GM19240 (cell line): ENCODE measurements at regions not wholly inside any gene's neighbourhood (a gene's known extent, or its start where the extent isn't known, plus 50 kb on each side); places are given as distances from the start of the nearest gene placed in this dataset.
"Not testable (repeated sequence)": the region's sequence is repeated elsewhere in the genome, so short reads cannot be mapped to it uniquely, and the experiment has no call there.

Source experiments
- DNase-seq: peaks from one replicate; pipeline ENCODE4 v3.0.0; 2011; ENCODE audit warnings: low spot score; ENCODE audit not compliant: insufficient read length

DNA sequence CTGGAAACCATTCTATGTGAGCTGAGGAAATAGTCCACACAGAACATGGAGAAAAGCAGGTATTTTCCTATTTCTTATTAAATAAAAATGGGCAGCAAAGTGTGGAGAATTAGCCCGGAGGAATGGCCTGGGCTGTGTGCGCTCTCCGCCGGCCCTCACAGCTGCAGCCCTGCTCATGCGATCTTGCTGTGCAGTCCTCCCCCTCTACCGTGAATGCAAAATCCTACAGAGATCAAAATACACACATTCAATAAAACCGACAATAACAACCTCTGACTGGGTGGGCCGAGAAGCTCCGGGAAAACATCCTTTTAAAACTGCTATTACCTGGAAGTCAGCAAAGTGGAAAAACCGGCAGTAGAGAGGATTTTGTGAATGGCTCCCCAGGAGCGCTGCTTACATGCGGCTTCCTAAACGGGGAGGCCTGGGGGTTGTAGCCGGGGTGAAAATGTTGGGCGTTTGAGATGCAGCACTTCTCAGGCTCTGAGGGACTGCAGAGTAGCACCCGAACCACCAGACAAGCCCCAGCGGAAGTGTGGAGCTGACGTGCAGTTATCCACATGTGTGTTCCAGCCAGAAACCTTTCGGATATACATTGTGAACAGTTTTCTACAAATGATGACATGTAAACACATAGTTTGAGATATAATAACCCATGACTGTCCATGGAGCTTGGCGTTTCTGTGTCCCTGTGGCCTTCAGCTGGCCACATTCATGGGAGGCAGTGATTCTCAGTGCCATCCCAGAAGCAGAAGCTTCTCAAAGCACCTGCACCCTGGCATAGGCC is 94.2 kb upstream of the ALKAL2 start:
- no peak for DNase-seq

DNA sequence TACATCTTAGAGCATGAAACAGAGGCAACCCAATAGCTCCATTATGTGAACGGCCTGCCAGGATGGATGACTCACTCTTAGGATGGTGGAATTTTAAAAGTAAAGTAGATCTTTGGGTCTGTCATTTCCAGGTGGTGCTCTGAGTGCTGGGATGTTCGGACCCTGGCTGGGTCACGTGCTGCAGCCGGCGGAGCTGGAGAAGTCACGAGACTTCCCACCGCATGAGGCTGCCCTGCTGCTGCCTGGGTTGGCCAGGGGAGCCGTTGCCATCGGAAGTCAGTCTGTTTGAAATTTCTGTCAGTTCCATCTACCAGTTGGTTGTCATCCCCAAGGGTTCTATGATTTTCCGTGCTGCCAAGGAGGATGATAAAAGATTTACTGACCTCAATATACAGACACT is 93.3 kb upstream of the ALKAL2 start:
- DNase-seq = no peak

DNA sequence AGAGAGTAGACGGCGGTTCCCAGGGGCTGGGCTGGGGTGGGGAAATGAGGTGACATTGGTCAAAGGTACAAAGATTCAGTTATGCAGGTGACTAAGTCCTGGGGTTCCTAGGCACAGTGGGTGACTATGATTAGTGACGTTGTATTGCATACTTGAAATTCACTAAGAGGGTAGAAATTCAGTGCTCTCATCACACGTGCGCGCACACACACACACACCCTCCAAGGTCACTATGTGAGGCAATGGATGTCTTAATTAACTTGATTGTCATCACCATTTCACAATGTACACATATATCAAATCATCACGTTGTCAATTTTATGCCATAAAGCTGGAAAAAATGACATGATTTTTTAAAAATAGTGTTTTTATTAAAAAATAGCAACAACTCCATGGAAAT is 92.9 kb upstream of the ALKAL2 start:
- no peak for DNase-seq

DNA sequence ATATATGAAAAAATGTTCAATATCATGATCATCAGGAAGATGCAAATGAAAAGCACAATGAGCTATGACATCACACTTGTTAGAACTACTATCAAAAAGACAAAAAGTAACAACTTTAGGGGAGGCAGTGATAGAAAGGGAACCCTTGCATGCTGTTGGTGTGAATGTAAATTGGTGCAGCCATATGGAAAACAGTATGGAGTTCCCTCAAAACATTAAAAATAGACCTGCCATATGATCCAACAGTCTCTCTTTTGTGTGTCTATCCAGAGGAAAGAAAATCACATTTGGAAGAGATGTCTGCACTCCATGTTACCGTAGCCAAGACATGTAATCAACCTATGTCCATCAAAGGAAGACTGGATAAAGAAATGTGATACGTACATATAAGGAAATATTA is 92.3 kb upstream of the ALKAL2 start:
- DNase-seq = no peak

DNA sequence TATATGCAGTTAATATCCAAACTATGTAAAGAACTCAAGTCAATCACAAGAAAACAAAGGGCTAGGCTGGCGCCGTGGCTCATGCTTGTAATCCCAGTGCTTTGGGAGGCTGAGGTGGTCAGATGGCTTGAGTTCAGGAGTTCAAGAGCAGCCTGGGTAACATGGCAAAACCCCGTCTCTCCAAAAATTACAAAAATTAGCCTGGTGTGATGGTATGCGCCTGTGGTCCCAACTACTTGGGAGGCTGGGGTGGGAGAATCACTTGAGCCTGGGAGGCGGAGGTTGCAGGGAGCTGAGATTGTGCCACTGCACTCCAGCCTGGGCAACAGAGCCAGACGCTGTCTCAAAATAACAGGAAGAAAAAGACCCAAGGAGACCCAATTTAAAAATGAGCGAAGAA is 91.9 kb upstream of the ALKAL2 start:
- no peak for DNase-seq

DNA sequence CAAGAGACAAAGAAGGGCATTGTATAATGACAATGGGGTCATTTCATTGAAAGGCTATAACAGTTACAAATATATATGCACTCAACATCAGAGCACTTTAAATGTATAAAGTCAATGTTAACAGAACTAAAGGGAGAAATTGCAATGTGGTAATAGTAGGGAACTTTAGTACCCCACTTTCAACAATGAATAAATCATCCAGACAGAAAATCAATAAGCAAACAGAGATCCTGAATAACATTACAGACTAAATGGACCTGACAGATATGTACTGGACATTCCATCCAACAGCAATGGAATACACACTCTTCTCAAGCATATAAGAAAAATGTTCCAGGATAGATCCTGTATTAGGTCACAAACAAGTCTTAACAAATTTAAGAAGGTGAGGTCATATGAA is 90.5 kb upstream of the ALKAL2 start:
- DNase-seq = no peak

DNA sequence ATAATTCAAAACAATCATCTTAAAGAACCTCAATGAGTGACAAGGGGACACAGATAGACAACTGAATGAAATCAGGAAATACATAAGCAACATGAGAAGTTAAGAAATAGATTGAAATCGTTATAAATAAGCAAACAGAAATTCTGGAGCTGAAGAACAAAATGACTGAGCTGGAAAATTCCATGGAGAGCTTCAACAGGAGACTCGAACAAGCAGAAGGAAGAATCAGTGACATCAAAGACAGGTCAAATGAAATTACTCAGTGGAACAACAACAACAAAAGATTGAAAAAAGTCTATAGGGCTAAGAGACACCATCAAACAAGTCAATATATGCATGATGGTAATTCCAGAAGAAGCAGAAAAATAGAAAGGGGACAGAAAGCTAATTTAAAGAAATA is 89.5 kb upstream of the ALKAL2 start:
- DNase-seq = no peak

DNA sequence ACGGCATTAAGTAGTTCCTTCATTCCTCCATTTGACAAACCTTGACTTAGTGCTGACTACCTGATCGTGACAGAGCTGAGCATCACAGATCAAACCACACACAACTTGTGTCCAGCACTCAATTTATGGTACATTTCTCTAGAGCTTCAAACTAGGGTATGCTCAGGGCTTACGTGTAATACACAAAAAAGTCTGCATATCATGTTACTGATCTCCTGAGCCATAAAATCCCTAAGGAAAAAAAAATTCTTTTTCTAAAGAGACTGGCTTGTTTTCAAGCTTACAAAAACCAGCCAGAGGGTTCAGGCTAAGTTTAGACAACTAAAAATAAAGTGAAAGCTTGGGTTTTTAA is 88.0 kb upstream of the ALKAL2 start:
- no peak for DNase-seq

DNA sequence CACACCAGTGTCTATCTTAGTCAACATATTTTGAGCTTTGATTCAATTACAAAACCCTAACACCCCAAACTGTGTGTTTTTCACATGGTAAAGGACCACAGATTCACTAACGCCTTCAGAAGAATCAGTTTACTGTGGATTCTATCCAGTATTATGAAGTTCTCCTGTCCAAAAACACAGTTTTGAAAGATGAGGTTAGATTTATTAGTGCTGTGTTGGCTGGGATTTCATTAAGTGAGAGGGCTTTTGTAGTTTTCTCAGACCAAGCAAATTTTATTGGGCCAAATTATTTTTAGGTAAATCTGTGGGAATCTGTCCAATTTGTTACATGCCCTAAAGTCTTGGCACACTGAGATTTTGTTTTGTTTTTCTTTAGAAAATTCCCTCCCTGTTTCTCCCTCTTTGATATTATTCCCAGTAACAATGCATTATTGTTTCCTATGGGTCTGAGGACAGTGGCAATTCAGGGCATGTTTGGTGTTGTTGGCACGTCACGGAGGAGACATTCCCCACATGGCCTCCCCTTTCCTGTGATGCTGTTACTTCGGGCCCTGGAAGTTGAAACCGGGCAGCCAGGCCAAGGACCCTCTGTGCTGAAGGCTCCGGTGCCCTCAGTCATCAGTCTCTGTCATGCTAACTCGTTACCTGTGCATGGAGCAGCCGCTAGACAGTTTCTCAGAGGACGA is 87.5 kb upstream of the ALKAL2 start:
- DNase-seq = no peak

DNA sequence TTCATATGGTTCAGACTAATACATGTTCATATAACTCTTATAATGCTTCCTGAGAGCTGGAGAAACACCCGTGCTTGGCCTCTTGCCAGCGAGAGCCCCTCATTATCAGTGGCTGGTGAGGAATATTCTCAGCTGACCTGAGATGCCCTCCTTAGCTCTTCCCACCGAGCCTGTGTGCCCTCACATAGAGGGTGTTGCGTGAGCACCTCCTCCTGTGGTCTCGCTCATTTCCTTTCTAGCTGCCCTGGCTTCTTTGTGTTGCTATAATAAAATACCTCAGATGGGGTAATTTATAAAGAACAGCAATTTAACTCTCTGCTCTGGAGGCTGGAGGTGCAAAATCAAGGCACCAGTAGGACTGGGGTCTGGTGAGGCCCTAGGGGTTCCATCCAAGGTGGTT is 80.5 kb upstream of the ALKAL2 start:
- no peak for DNase-seq

DNA sequence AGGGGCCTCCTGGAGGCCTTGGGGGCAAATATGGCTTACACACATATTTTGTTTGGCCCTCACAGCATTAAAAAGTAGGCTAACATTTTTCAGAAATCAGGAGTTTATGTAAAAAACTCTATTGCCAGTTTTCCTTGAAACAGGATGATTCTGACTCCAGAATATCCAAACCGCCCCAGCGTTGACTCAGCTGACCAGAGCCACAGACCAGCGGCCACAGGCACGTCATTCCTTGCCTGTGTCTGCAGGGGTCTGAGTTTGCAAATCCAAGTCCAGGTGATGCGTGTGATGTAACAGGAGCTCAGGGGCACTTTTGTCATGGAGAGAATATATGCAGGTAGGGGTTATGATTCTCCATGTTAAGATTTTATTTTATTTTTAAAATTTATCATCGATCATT is 79.4 kb upstream of the ALKAL2 start:
- DNase-seq = no peak

DNA sequence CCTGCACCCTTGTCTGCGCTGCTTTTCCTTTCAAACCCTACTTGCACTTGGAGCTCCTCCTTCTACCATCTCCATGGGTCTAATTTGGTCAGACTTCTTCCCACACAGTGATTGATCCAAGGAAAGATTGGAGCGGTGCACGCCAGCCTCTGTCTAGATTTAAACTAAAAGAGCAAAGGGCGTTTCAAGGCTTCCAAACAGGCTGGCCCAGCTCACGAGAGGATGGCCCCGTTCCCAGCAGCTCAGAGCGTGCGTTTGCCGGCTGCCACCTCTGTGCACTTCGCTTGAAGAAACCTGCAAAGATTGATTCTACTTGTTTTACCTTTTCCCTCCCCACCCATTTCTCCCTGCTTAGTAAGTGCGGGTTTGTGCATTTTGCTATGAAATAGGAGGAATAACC is 78.8 kb upstream of the ALKAL2 start:
- DNase-seq = no peak

DNA sequence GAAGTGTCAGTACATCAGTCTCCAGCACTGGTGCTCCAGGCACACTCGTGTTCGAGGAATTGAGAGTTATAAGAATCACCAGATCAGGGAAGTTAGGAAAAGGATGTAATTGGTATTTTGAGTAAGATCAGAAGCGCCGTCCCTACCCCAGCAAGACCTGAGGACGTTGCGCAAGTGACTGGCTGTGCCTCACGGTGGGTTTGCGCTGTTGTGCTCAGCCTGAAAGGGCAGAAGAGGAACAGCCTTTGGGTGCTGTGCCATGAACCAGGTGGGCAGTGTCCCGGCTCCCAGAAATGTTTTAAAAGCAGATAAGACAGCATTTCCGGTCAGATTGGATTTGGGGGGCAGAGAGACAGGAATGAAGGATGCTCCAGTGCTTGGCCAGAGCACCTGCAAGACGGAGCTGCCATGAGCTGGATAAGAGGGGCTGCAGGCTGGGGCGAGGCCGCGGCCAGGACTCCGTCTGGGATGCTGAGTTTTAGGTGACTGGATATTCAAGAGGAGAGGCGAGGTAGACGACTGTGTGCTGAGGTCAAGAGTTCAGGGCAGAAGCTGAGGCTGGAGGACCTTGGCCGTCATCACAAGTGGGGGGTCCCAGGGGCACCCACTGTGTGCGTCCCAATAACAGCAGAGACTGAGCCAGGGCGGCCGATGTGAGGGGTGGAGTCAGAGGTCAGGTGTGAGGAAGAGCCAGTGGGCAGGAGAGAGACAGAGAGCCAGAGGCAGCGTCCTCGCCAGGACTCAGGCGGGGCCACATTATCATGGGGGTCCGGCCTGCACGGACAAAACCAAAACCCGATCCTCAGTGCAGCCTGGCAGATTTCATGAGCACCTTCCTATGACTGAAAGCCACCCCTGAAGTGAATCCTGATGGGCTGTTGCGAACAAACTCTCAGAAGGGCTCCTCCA is 77.7 kb upstream of the ALKAL2 start:
- DNase-seq = no peak

DNA sequence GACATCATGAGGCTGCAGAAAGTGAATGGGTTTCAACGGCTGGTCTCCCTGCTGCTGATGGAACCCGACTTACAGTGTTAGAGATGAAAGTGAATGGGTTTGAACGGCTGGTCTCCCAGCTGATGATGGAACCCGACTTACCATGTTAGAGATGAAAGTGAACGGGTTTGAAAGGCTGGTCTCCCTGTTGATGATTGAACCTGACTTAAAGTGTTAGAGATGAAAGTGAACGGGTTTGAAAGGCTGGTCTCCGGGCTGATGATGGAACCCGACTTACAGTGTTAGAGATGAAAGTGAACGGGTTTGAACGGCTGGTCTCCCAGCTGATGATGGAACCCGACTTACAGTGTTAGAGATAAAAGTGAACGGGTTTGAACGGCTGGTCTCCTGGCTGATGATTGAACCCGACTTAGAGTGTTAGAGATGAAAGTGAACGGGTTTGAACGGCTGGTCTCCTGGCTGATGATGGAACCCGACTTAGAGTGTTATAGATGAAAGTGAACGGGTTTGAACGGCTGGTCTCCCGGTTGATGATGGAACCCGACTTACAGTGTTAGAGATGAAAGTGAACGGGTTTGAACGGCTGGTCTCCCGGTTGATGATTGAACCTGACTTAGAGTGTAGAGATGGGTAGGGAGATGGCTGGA is 76.1 kb upstream of the ALKAL2 start:
- no peak for DNase-seq

DNA sequence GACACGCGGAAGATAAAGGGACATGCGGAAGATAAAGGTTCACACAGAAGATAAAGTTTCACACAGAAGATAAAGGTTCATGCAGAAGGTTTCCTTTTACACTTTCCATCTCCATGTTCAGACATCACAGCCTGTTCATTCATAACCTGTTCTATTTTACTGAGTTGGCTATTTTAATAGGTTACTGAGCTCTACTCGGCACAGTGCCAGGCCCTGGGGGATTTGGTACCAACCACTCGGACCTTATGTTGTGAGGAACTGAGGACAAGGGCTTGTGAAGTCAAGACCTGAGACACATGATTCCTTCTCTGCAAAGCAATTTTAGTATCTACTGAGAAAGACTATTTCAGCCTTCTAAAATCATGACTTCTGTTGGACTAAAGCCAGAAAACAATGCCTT is 75.0 kb upstream of the ALKAL2 start:
- no peak for DNase-seq

DNA sequence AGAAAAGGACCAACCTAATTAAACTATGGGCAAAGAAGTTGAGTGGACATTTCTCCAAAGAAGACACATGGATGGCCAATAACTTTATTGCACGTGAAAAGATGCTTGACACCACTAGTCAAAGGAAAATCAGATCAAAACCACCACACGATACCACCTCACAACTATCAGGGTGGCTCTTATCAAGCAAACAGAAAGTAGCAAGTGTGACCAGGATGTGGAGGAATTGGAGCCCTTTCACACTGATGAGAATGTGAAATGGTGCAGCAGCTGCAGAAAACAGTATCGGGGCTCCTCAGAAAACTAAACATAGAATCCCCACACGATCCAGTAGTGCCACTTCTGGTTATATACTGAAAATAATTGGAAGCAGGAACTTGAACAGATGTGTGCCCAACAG is 72.2 kb upstream of the ALKAL2 start:
- DNase-seq = no peak

DNA sequence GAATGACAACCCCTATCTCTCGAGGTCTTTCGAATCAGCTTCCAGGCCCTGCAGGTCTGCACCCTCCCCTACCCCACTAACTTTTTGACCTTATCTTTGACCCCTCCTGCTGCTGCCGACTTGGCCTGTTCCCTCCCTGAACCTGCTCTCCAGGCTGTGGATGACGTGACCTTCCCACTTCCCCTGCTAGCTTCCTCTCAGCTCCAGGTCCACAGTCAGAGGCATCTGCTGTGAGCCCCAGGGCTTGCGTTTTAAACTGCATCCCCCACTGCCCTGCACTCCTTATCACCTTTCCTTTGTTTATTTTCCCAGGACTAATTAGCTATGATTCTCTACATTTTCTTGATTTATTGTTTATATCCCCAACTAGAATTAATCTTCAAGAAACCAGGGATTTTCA is 71.2 kb upstream of the ALKAL2 start:
- no peak for DNase-seq

DNA sequence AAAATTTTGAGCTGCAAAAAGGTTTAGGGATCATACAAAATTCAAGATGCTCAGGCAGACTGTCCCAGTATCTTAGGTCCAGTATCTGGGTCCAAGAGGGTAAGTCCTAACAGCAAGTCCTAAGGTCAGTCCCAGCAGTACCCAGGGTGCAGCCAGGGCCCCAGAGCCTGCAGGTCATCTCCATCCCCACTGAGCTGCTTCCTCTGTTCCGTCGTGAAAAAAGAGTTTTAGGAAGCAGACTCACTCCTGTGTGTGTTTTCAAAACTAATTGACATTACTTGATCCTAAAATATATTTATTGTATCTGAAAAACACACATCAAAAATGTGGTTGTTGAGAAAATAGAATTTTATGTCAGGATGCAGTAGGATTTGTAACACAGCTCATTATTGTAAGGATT is 69.9 kb upstream of the ALKAL2 start:
- no peak for DNase-seq

DNA sequence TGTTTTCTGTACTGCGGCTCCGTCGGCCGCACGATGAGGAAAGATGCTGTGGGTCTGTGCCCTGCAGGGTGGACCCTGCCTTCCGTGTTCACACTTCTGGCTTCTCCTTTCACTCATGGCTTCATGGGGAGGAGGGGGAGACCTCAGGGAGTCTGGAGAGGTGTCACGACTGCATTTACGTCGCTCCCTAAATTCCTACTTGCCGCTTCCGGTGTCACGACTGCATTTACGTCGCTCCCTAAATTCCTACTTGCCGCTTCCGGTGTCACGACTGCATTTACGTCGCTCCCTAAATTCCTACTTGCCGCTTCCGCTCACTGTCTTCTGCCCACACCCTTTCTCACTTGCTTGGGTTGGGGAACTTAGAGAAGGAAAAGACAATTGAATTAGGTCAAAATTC is 68.4 kb upstream of the ALKAL2 start:
- DNase-seq = not testable (repeated sequence)

DNA sequence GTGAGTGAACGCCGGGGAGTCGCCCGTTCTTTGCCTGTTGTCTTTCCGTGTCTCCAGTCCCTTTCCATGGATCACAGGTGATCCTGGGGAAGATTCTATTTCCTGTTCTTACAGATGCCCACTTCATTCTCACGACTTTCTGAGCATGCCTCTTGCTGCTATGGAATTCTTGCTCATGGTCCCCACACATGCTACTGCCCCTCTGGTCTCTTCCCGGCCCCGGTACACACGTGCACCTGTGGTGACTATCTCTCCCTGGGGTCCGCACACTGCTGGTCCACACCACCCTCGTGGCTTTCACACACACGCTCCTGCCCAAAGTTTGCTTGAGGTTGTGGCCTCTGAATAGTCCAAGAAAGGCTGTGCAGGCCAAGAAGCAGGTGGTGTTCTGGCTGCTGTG is 67.9 kb upstream of the ALKAL2 start:
- DNase-seq = no peak

DNA sequence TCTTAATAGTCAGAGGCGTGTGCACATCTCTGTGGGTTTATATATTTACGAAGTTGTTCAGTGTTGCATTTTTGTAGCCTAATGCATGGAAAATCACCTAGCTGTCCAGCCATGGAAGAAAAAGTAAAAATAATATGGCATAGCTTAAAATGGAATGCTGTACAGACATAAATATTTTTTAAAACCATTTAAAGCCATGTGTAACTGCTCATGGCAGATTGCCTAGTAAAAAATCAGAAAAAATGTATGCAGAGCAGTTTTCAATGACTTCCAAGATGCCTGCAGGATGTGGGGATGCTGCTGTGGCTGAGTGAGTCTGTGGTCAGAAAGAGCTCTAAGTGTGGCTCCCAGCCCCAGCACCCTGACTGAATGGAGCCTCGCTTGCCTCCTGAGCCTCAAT is 64.8 kb upstream of the ALKAL2 start:
- no peak for DNase-seq

DNA sequence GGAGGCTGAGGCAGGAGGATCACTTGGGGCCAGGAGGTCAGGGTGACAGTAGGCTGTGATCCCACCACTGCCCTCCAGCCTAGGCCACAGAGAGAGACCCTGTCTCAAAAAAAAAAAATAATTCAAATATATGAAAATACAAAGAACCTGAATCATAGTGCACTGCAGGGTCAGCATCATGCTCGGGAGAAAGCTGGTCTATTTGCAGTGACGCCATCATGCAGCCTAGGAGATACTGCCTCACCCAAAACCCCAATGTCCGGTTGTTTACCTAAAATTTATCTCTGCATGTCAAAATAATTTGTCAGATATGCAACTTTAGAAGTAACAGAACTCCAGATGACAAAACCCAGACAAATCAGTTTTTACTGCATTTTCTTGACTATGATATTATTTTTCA is 61.5 kb upstream of the ALKAL2 start:
- DNase-seq = no peak
